ENCODE measurements at regions not wholly inside any gene's neighbourhood (a gene's known extent, or its start where the extent isn't known, plus 50 kb on each side); places are given as distances from the start of the nearest gene placed in this dataset.
A peak's percentile ranks its signal among the peaks of the same experiment; 100 is the strongest.

GRCh38 chr14:86654558-86655184 lies 1124.7 kb downstream of the FLRT2 start:
- DNase-seq: peak; percentile 2

GRCh38 chr14:86652526-86652925 lies 1122.6 kb downstream of the FLRT2 start:
- no peak for DNase-seq

- no peak for DNase-seq
These were observed 1117.0 kb downstream of the FLRT2 start for GRCh38 chr14:86646696-86647690.

- no peak for DNase-seq
These were observed 1116.2 kb downstream of the FLRT2 start for GRCh38 chr14:86646125-86646524.

GRCh38 chr14:86641310-86641709 lies 1111.4 kb downstream of the FLRT2 start:
- DNase-seq: no peak

- no peak for DNase-seq
These were observed 1110.3 kb downstream of the FLRT2 start for GRCh38 chr14:86640288-86640687.

GRCh38 chr14:86639666-86640065 lies 1109.7 kb downstream of the FLRT2 start:
- DNase-seq: no peak

- DNase-seq: no peak
These were observed 1109.2 kb downstream of the FLRT2 start for GRCh38 chr14:86639146-86639545.

GRCh38 chr14:86627080-86627479 lies 1097.1 kb downstream of the FLRT2 start:
- no peak for DNase-seq

GRCh38 chr14:86626530-86626929 lies 1096.6 kb downstream of the FLRT2 start:
- no peak for DNase-seq

- no peak for DNase-seq
These were observed 1095.7 kb downstream of the FLRT2 start for GRCh38 chr14:86625637-86626036.

- DNase-seq: no peak
These were observed 1089.8 kb downstream of the FLRT2 start for GRCh38 chr14:86619726-86620125.

- DNase-seq: no peak
These were observed 1083.8 kb downstream of the FLRT2 start for GRCh38 chr14:86613786-86614185.

- DNase-seq: no peak
These were observed 1083.2 kb downstream of the FLRT2 start for GRCh38 chr14:86613126-86613525.

- no peak for DNase-seq
These were observed 1074.6 kb downstream of the FLRT2 start for GRCh38 chr14:86604561-86604960.

GRCh38 chr14:86602263-86602662 lies 1072.3 kb downstream of the FLRT2 start:
- DNase-seq: no peak

GRCh38 chr14:86601813-86602212 lies 1071.9 kb downstream of the FLRT2 start:
- no peak for DNase-seq

- DNase-seq: no peak
These were observed 1067.3 kb downstream of the FLRT2 start for GRCh38 chr14:86597279-86597678.

GRCh38 chr14:86596024-86596423 lies 1066.1 kb downstream of the FLRT2 start:
- DNase-seq: no peak

- DNase-seq: no peak
These were observed 1045.2 kb downstream of the FLRT2 start for GRCh38 chr14:86575141-86575540.

GRCh38 chr14:86574778-86575129 lies 1044.8 kb downstream of the FLRT2 start:
- DNase-seq: no peak

GRCh38 chr14:86574051-86574777 lies 1044.3 kb downstream of the FLRT2 start:
- DNase-seq: no peak

- DNase-seq: no peak
These were observed 1040.4 kb downstream of the FLRT2 start for GRCh38 chr14:86570371-86570770.

GRCh38 chr14:86543521-86543920 lies 1013.6 kb downstream of the FLRT2 start:
- DNase-seq: no peak

Measured in stimulated activated CD4-positive, alpha-beta T cell treated with anti-CD3 and anti-CD28 coated beads, Interleukin-4, amount 100 ng/mL, for 1 hour (primary cell).